ENCODE measurements at regions not wholly inside any gene's neighbourhood (a gene's known extent, or its start where the extent isn't known, plus 50 kb on each side); places are given as distances from the start of the nearest gene placed in this dataset.

DNA sequence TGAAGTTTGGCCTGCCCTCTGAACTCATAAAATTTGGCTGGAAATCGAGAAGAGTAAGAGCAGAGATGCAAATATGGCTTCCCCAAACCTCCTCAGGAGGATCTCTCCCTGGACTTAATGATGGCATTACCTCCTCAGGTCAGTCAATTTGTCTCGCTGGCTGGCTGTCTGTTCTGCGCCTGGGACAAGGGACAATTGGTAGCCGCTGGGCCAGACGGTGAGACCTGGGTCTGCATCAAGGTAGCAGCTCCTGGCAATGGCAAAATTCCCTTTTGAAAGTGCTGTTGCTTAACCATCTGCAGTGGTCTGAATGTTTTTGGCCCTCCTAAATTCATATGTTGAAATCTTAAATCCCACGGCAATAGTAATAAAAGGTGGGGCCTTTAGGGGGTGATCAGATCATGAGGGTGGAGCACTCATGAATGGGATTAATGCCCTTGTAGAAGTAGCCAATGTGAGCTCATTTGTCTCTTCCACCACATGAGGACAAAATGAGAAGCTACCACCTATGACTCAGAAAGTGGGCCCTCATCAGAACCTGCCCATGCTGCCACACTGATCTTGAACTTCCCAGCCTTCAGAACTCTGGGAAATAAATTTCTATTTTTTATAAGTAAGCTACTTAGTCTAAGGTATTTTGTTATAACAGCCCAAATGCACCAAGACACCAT, 439.3 kb upstream of the KLF4 start:
- TF ChIP-seq, protein P1, sequence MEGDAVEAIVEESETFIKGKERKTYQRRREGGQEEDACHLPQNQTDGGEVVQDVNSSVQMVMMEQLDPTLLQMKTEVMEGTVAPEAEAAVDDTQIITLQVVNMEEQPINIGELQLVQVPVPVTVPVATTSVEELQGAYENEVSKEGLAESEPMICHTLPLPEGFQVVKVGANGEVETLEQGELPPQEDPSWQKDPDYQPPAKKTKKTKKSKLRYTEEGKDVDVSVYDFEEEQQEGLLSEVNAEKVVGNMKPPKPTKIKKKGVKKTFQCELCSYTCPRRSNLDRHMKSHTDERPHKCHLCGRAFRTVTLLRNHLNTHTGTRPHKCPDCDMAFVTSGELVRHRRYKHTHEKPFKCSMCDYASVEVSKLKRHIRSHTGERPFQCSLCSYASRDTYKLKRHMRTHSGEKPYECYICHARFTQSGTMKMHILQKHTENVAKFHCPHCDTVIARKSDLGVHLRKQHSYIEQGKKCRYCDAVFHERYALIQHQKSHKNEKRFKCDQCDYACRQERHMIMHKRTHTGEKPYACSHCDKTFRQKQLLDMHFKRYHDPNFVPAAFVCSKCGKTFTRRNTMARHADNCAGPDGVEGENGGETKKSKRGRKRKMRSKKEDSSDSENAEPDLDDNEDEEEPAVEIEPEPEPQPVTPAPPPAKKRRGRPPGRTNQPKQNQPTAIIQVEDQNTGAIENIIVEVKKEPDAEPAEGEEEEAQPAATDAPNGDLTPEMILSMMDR (optimal IDR thresholded peaks at IDR 0.05 in 1 of 3, IDR thresholded peaks at IDR 0.05 in 1 of 3, conservative IDR thresholded peaks at IDR 0.05 in 1 of 3; ENCODE audit: extremely low read depth in 1 of 3, insufficient read depth in 2 of 3, low read length in 3 of 3), result no peak
- TF ChIP-seq EZH2 (IDR thresholded peaks at IDR 0.05; ENCODE audit: low read length), result no peak

Data from keratinocyte (primary cell).